Smooth muscle cell of the brain vasculature (primary cell): ENCODE measurements at regions not wholly inside any gene's neighbourhood (a gene's known extent, or its start where the extent isn't known, plus 50 kb on each side); places are given as distances from the start of the nearest gene placed in this dataset.

ENCODE experiments used
- DNase-seq: peaks from one replicate; pipeline ENCODE4 v3.0.0-alpha.2; 2012; ENCODE audit warnings: low read depth, low spot score

DNA sequence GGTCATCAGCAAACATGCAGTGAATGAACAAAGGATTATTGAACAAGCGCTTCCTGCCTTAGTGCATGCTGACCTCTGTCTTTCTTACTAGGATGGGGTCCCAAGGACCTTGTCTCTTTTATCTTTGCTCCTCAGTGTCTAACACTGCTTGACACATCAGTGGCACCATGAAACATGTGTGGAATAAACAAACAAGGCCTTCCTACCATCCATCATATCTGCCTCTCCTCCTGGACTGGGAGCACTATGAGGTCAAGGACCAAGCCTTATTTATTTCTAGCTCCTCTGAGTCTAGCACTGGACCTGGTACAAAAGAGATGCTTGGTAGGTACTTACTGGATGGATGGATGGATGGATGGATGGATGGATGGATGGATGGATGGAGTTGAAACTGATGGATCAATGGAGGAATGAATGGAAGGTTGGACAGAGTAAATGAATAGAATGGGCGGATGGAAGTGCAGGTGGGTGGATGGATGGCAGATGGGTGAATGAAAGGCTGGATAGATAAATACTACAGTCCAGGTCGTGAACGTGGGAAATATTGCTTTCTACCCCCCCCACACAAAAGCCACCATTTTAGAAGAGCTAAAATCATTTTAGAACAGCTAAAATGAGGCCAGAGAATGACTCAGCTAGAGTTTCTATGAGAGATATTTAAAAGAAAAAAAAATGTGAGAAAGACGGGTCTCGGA lies 104.1 kb upstream of the PTPN1 start:
- no peak for DNase-seq

DNA sequence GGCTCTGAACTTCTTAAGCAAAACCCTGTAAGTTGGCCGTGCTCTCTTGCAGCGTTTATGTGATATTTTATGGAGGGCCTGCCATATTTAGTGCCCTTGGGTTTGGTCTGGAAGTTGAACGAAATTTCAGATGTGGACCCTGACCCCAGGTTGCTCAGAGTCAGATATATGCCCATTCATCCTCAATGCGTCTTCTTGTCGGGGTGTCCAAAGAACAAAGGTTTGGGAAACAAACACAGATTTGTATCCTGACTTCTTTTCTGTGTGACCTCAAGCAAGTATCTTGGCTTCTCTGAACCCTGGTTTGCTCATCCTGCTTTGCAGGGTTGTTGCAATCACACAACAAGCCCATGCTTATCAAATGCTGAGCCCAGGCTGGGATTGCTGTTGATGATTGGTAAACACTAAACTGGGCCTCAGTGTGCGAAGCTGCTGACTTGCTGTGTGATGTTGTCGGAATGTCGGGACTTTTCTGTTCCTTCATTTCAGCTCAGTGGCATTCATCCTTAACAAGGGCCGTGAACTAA lies 103.5 kb upstream of the PTPN1 start:
- DNase-seq = no peak

DNA sequence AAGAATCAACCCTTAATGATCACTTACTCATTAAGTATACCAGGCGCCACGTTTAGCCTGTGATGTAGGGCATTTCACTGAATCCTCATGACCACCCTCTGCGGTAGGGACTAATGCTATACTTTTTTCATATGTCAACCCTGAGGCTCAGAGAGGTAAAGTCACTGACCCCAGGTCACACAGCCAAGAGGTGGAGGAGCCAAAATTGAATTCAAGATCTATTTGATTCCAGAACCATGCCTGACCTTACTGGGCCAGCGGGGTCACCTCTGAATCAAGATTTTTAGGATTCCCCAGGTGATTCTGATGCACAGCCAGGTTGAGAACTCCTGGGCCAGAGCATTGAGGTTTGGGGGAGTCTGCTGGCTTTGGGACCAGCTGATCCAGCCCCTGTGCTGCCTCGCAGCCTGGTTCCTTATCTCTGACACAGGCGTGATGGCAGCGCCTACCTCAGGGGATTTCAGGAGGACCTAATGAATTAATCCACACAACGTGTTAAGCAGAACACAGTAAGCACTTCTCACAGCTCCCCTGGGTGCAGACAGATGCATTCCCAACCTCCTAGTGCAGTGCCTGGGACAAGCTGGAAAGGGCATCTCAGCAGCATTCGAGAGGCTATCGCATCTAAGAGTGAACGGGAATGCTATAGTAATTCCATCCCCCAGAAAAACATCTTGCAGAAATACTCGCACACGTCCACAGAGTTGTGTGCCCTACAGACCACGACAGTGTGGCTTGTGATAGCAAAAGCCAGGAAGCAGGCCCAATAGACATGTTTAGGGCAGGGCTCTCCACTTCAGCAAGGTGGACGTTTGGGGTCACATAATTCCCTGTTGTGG lies 101.4 kb upstream of the PTPN1 start:
- no peak for DNase-seq

DNA sequence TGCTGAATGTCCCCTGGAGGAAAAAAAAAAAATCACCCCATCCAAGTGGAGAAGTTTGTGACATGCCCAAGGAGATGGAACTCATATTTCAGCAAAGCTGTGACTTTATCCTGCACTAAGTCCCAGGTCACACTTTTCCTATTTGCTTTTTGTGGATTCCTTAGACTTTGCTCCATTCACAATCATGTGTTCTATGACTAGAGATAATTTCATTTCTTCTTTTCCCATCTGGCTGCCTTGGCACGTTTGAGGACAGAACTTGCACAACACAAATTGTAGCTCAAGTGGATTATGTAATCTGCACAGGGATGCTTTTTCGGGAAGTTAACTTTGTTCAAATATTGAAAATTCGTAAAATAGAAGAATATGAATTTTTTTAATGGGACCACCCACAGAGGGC lies 100.7 kb upstream of the PTPN1 start:
- DNase-seq = no peak

DNA sequence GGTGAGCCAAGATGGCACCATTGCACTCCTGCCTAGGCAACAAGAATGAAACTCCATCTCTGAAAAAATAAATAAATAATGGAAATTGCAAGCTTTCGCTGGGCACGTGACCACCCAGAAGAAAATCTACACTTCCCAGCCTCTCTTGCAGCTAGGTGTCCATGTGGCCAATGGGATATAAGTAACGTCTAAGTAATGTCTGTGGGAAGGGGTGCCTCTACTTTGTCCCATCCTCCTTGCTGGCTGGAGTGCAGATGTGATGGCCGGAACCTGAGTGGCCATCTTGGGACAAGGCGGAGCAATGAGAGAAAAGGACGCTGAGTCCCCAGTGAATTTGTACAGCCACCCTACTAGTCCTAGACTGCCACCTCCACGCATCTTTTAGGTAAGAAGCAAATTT lies 99.8 kb upstream of the PTPN1 start:
- DNase-seq = no peak

DNA sequence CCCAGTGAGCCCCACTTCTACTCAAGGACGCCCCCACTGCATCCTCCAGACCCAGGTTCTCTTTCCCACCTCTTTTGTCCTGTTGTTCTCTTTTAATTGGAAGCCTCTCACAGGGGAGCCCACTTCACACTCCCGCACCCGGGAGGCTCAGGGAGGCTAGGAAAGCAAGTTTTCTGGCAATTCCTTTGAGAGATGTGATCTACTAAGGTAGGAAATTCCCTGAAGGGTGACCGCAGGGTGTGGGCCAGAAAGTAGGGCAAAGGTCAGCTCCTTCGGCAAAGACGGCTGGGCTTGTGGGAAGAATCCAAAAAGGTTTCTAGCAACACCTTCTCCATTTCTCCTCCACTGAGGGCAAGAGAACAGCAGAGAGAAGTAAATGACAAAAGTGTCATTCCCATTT lies 98.1 kb upstream of the PTPN1 start:
- no peak for DNase-seq

DNA sequence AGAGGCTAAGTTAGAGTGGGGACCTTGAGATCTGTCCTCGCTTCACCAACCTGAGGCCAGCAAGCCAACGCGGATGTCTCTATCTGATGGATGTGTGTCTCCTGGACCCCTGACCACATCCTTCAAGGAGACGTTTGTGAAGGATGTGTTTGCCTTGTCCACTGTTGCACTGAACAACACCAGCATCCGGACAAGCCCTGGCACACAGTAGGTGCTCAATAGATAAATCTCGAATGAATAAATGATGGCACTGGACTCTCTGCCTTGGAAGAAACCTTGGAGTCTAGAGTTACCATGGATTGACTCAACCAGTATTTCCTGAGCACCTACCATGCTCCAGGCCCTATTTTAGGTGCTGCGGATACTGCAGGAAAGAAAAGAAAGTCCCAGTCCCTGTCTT lies 97.7 kb upstream of the PTPN1 start:
- no peak for DNase-seq

DNA sequence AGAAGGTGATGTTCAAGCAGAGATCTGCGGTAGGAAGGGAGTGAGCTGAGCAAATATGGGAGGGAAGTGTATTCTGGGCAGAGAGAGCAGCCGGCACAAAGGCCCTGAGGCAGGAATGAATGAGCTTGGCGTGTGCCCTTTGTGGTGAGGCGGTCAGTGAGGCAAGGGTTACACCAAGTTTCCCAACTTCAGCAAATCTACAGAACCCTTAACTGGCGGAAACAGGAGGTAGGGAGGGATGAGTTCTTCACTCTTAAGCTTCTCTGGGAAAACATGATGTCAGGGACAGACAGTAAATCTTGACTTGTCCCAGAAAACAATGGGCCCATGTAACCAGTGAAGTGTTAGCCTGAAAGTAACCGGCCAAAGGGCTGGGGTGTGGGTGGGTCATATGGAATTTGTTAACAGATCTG lies 97.1 kb upstream of the PTPN1 start:
- DNase-seq = no peak

DNA sequence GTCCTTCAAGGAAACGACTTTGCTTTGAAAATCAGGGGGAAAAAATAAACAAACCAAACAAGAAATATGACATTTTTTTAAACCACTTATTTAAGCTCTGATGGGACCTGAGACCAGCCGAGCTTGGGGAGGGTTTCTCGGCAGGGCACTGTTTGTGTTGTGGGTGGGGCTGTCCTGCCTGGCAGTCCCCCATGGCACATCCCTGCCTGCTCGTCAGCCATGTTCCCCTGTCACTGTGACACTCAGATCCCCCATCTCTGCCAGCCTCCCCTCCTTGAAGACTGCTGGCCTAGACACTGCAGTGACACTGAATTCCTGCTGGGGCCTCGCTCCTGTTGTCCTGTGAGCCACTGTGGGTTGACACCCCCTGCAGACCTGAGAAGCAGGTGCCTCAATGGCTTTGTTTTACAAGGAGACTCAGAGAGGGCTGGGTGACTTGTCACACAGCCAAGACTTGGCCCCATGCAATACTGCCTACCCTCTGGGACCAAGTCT lies 95.1 kb upstream of the PTPN1 start:
- DNase-seq = no peak

DNA sequence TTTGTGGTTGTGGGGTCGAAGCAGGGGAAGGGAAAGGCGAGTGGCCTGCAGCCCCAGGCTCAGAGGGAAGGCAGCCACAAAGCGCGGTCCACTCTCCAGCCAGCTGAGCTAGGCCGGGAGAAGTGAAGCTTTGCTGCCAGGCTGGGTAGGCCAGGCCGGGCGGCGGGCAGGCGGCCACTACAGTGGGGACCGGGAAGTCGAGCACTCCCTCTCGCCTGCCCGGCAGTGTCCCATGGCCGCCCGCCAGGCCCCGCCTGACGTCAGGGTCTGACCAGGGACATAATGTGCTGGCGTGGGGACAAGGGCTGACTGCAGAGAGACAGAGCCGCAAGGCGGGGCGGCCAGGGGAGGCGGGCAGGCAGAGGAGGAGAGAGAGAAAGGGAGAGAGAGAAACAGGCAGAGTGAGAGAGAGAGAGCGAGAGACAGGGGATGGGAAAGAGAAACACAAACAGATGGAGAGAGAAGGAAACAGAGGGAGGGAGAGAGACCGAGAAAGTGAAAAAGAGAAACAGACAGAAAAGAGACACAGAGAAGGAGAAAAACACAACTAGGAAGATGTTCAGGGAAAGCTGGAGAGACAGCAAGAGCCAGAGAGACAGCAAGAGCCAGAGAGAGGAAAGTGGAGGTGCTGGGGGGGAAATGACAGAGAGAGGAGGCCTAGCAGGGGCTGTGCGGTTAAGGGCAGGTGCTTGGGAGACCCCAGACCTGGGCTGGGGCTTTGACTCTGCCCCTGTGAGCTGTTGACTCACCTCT lies 94.5 kb upstream of the PTPN1 start:
- peak; percentile 37 for DNase-seq

DNA sequence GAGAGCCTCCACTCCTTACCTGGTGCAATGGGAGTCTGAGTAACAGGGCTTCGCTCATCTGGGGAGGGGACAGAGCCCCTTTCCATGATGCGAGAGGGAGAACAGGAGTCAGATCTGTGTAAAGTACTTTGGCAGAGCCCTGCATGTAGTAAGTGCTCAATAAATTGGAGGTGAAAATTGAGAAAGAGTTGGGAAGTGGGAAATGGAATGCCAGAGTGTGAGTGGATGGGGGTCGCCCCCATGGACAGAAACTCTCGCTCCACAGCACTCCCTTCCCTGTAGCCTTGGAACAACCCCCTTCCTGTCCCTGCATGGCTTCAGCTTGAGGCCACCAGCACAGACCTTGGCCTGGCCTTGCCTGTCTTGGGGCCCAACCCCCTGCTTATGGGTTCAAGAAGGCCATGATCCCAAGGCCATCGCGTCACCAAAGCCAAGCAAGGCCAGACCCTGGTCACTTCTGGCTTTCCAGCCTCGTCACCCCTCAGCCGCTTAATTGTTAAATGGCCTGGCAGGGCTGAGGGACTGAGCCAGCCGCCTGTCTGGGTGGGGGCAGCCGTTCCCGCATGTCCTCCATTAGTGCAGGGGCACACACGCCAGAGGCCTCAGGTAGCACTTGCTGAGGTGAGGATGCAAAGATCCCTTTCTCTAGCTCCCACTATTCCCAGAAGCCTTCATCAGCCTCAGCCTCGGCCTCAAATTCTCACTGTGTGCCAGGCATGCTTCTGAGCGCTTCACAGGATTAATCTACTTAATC lies 93.7 kb upstream of the PTPN1 start:
- no peak for DNase-seq

DNA sequence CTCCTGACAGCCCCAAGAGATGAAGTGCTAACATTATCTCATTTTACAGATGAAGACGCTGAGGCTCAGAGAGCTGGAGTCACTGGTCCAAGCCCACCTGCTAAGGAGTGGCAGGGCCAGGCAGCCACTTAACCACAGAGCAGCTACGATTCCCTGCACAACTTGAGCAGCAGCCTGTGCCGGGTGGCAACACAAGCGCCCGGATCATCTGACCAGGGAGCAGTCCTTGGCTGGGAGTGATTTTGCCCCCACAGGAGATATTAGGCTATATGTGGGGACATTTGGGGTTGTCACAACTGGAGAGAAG lies 93.2 kb upstream of the PTPN1 start:
- no peak for DNase-seq

DNA sequence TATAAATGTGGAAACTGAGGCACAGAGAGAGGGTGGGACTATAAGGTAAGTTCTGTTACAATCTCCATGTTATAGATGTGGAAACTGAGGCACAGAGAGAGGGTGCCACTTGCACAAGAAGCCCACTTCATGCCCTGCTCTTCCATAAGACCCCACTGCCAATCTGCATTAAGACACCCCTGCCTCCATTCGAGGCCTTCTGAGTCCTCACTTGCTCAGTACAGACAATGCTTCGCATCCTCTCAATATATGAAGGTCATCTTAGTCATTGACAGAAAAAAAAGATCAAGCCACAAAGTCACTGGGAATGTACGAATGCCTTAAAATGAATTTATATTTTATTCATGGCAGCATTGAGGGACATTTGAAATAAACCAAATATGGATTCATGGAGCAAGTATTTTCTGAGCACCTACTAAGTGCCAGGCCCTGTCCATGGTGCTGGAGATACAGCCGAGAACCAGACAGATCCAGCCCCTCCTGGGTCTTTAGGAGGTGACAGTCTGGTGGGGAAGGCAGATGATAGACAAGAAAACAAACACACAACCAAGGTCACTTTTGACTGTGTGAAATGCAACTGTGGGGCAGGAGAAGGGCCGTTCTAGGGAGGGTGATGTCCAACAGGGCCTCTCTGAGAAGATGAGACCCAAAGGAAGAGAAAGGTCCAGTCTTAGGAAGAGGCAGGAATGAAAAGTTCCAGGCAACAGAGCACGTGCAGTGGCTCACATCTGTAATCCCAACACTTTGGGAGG lies 92.5 kb upstream of the PTPN1 start:
- no peak for DNase-seq

DNA sequence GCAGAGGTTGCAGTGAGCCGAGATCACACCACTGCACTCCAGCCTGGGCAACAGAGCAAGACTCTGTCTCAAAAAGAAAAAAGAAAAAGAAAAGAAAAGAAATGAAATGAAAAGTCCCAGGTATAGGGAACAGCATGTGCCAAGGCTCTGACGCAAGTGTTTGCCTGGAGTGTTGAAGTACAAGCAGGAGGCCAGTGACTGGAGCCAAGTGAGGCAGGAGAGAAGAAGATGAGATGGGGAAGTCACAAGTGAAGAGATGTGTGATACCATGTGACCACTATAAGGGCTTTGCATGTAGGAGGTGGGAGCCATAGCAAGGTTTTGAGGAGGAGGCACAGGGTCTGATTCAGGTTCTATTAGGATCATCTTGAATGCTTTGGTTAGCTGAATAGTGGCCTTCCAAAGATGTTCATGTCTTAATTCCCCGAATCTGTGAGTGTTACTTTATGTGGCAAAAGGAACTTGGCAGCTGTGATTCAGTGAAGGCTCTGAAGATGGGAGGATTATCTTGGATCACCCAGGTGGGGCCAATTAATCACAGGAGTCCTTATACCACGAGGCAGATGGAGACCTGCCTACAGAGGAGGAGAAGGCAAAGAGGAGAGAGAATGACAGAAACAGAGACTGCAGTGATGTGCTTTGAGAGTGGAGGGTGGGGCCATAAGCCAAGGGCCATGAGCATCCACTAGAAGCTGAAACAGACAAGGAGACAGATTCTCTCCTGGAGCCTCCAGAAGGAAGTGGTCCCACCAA lies 91.1 kb upstream of the PTPN1 start:
- DNase-seq = no peak

DNA sequence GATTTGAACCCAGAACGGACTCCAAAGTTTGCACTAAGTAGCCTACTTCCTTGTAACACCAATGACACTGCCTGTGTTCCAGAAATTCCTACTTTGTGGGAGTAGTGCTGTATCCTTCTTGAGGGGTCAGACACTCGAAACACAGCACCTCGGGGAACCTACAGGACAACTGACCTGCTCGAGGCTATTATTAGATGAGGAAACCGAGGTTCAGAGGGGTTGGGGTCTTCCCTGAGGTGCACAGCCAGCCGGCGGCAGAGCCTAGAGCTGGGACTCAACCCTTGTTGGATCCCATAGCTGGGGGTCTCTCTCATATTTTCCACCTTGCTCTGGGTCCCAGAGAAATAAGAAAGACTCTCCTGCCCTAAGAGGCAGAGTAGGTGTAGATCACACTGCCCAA lies 89.8 kb upstream of the PTPN1 start:
- DNase-seq = no peak

DNA sequence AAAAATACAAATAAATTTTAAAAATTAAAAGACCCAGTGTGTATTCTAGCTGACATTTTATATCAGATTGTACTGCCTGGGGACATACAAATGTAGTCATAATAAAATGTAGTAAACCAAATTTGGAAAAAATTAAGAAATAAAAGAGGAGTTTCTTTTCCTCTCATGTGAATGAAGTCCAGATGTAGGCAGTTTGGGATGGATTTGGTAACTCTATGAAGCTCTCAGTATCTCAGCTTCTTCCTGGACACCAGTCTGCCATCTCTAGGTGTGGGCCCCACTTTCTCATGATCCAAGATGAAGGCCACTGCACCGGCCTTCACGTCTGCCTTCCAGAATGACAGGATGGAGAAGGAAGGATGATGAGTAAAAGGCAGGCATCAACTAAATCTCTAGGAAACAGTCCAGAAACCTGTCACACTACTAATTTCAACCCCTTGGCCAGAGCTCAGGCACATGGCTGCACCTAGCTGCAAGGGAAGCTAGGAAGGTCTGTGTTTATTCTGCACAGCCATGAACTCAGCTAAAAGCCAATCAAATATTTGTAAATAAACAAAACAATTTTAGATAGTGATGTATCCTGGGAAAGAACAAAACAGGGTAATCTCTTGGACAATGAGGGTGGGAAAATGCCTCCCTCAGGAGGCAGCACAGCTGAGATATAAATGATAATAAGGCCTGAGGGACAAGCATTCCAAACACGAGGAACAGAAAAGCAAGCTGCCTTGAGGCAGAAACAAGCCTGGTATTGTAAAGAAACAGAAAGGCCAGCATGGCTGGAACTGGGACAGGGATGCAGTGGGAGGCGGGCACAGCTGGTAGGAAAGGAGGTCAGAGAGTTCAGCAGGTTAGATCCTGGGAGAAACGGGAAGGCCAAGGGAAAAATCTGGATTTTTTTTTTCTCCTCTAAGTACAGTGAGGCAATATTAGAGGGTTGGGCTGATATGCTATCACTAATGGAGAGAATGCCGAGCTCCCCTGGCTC lies 88.5 kb upstream of the PTPN1 start:
- no peak for DNase-seq

DNA sequence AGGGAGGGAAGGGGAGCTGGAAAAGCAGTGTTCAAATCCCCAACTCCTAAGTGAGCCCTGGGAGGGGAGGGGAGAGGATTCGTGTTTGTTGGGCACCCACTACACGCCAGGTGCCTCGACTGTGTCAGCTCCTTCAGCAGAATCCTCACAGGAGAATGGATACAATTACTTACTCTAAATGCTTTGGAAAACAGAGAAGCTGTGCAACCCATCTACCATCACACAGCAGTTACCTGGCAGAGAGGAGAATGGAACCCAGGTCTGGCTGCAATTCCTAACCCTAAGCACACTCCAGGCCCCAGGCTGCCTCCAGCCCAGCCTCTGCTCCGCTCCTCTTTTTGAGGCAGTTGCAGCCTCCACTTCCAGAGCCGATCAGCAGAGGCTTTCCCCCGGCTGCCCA lies 86.4 kb upstream of the PTPN1 start:
- DNase-seq = no peak

DNA sequence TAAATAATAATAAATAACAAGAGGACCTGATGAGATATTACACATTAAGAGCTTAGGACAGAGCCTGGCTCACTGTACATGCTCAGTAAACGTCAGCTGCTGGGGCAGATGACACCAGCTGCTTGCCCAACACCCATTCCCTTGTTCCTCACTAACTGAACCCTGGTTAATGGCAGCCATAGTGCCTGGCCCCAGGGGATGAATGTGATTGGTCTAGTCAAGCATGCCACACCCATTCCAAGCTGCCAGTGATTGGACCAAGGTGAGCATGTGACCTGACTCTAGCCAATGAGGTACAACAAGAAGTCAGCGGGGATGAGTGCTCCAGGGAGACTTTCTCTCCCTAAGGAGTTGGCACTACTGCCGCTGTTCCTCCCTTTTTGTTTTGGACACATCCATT lies 85.1 kb upstream of the PTPN1 start:
- no peak for DNase-seq
